H9 (cell line): ENCODE measurements at regions not wholly inside any gene's neighbourhood (a gene's known extent, or its start where the extent isn't known, plus 50 kb on each side); places are given as distances from the start of the nearest gene placed in this dataset.

Experiments
- DNase-seq: peaks from one replicate; pipeline ENCODE4 v3.0.0-alpha.2; 2017
- H2AFZ ChIP-seq: one replicate; pipeline ENCODE4 v1.6.1; 2013; ENCODE audit warnings: mild to moderate bottlenecking, low read length, control low read depth, moderate library complexity
- H2AK5ac ChIP-seq: 2 replicates; pipeline ENCODE4 v1.6.1; 2013; ENCODE audit warnings: low read length, control low read depth, mixed read lengths; ENCODE audit not compliant: insufficient read length
- H2BK120ac ChIP-seq: one replicate; pipeline ENCODE4 v1.6.1; 2013; ENCODE audit warnings: low read depth, mild to moderate bottlenecking, low read length, control low read depth, inconsistent platforms; ENCODE audit not compliant: poor library complexity, severe bottlenecking
- H2BK12ac ChIP-seq: 2 replicates; pipeline ENCODE4 v1.6.1; 2013; ENCODE audit warnings: low read length, control low read depth, mixed read lengths, low read depth; ENCODE audit not compliant: insufficient read length
- H2BK15ac ChIP-seq: 2 replicates; pipeline ENCODE4 v1.6.1; 2013; ENCODE audit warnings: low read depth, low read length, control low read depth
- H2BK20ac ChIP-seq: one replicate; pipeline ENCODE4 v1.6.1; 2013; ENCODE audit warnings: low read depth, mild to moderate bottlenecking, low read length, control low read depth, inconsistent platforms; ENCODE audit not compliant: poor library complexity, severe bottlenecking
- H2BK5ac ChIP-seq: 2 replicates; pipeline ENCODE4 v1.6.1; 2013; ENCODE audit warnings: low read length, control low read depth, mixed read lengths; ENCODE audit not compliant: insufficient read length
- H3K14ac ChIP-seq: 2 replicates; pipeline ENCODE4 v1.6.1; 2013; ENCODE audit warnings: low read length, control low read depth; ENCODE audit not compliant: insufficient read depth
- H3K18ac ChIP-seq: 2 replicates; pipeline ENCODE4 v1.6.1; 2013; ENCODE audit warnings: low read depth, mild to moderate bottlenecking, mixed read lengths, low read length, control low read depth; ENCODE audit not compliant: insufficient read length
- H3K23ac ChIP-seq: 2 replicates; pipeline ENCODE4 v1.6.1; 2013; ENCODE audit warnings: low read length, control low read depth, mixed read lengths, low read depth; ENCODE audit not compliant: insufficient read length
- H3K23me2 ChIP-seq: 2 replicates; pipeline ENCODE4 v1.6.1; 2013; ENCODE audit warnings: low read depth, mild to moderate bottlenecking, mixed read lengths, low read length, control low read depth; ENCODE audit not compliant: insufficient read length, poor library complexity, severe bottlenecking
- H3K27ac ChIP-seq: 2 replicates; pipeline ENCODE4 v1.5.1; 2013; ENCODE audit warnings: low read length, control low read depth, mixed read lengths, low read depth; ENCODE audit not compliant: insufficient read length
- H3K27me3 ChIP-seq: 2 replicates; pipeline ENCODE4 v1.6.1; 2013; ENCODE audit warnings: low read length, control low read depth, inconsistent platforms; ENCODE audit not compliant: insufficient read depth
- H3K4ac ChIP-seq: 2 replicates; pipeline ENCODE4 v1.6.1; 2013; ENCODE audit warnings: low read depth, mild to moderate bottlenecking, control low read depth, inconsistent platforms, low read length, moderate library complexity
- H3K4me1 ChIP-seq: 2 replicates; pipeline ENCODE4 v1.6.1; 2013; ENCODE audit warnings: low read length, control low read depth, inconsistent platforms; ENCODE audit not compliant: insufficient read depth
- H3K4me2 ChIP-seq: 2 replicates; pipeline ENCODE4 v1.6.1; 2013; ENCODE audit warnings: low read length, control low read depth, mixed read lengths; ENCODE audit not compliant: insufficient read length, insufficient read depth
- H3K56ac ChIP-seq: 2 replicates; pipeline ENCODE4 v1.6.1; 2013; ENCODE audit warnings: low read depth, mild to moderate bottlenecking, mixed read lengths, low read length, control low read depth; ENCODE audit not compliant: insufficient read length
- H3K79me1 ChIP-seq: 2 replicates; pipeline ENCODE4 v1.6.1; 2013; ENCODE audit warnings: low read depth, mild to moderate bottlenecking, moderate library complexity, low read length, control low read depth, inconsistent platforms; ENCODE audit not compliant: insufficient read depth, poor library complexity, severe bottlenecking
- H3K79me2 ChIP-seq: 2 replicates; pipeline ENCODE4 v1.6.1; 2013; ENCODE audit warnings: low read length, control low read depth, inconsistent platforms; ENCODE audit not compliant: insufficient read depth
- H3K9ac ChIP-seq: 2 replicates; pipeline ENCODE4 v1.6.1; 2013; ENCODE audit warnings: low read length, control low read depth, mixed read lengths; ENCODE audit not compliant: insufficient read length; ENCODE audit errors: extremely low read depth
- H3K9me3 ChIP-seq: one replicate; pipeline ENCODE4 v1.6.1; 2013; ENCODE audit warnings: low read depth, low read length, inconsistent platforms; ENCODE audit not compliant: control insufficient read depth
- H3T11ph ChIP-seq: one replicate; pipeline ENCODE4 v1.6.1; 2013; ENCODE audit warnings: mild to moderate bottlenecking, low read length, control low read depth, inconsistent platforms
- H4K20me1 ChIP-seq: one replicate; pipeline ENCODE4 v1.6.1; 2013; ENCODE audit not compliant: control insufficient read depth, insufficient read length, insufficient read depth
- H4K5ac ChIP-seq: 2 replicates; pipeline ENCODE4 v1.6.1; 2013; ENCODE audit warnings: low read depth, mild to moderate bottlenecking, mixed read lengths, low read length, control low read depth; ENCODE audit not compliant: insufficient read length
- H4K8ac ChIP-seq: replicated peaks from 2 replicates; pipeline ENCODE4 v1.6.1; 2013; ENCODE audit warnings: low read length, control low read depth, mixed read lengths, low read depth; ENCODE audit not compliant: insufficient read length
- H4K91ac ChIP-seq: 2 replicates; pipeline ENCODE4 v1.6.1; 2013; ENCODE audit warnings: low read depth, mild to moderate bottlenecking, moderate library complexity, mixed read lengths, low read length, control low read depth; ENCODE audit not compliant: insufficient read length
- H3K27ac Mint-ChIP-seq, 3 experiments: 2 replicates in 2 of 3; 3 replicates in 1 of 3; pipeline ENCODE4 v1.8.0; 2020 to 2021; ENCODE audit warnings: mixed read lengths in 3 of 3, mild to moderate bottlenecking in 1 of 3, moderate library complexity in 1 of 3
- H3K27me3 Mint-ChIP-seq: 2 replicates; pipeline ENCODE4 v1.8.0; 2021; ENCODE audit warnings: low read depth, mild to moderate bottlenecking, moderate library complexity, mixed read lengths
- H3K36me3 Mint-ChIP-seq, 3 experiments: 2 replicates in 2 of 3; 3 replicates in 1 of 3; pipeline ENCODE4 v1.8.0; 2020 to 2021; ENCODE audit warnings: low read depth in 3 of 3, mixed read lengths in 3 of 3; ENCODE audit not compliant: insufficient read depth in 1 of 3
- H3K4me1 Mint-ChIP-seq, 2 experiments: 2 replicates each; pipeline ENCODE4 v1.8.0; 2020; ENCODE audit warnings: mixed read lengths in 2 of 2
- H3K4me3 Mint-ChIP-seq, 2 experiments: 2 replicates in 1 of 2; 3 replicates in 1 of 2; pipeline ENCODE4 v1.8.0; 2020 to 2021; ENCODE audit warnings: mild to moderate bottlenecking in 2 of 2, mixed read lengths in 2 of 2, moderate library complexity in 1 of 2
- H3K9me3 Mint-ChIP-seq, 2 experiments: 2 replicates in 1 of 2; 3 replicates in 1 of 2; pipeline ENCODE4 v1.8.0; 2020; ENCODE audit warnings: mild to moderate bottlenecking in 2 of 2, mixed read lengths in 2 of 2, moderate library complexity in 1 of 2
- WGBS: extraction: QIAGEN DNeasy Blood & Tissue Kit; methylation state at CpG from one replicate; pipeline ENCODE4 v1.1.7; 2013; ENCODE audit warnings: missing lambda C conversion rate, low lambda C conversion rate, mixed read lengths; ENCODE audit not compliant: insufficient read length; ENCODE audit errors: extremely low coverage; 5-methylcytosine and 5-hydroxymethylcytosine counted together
- TF ChIP-seq, protein P1 (sequence below): fragments of 200-600 bp; sonication (generic); conservative IDR thresholded peaks from 3 replicates; pipeline ENCODE4 v1.8.0; 2021; ENCODE audit warnings: antibody characterized with exemption, mild to moderate bottlenecking

DNA sequence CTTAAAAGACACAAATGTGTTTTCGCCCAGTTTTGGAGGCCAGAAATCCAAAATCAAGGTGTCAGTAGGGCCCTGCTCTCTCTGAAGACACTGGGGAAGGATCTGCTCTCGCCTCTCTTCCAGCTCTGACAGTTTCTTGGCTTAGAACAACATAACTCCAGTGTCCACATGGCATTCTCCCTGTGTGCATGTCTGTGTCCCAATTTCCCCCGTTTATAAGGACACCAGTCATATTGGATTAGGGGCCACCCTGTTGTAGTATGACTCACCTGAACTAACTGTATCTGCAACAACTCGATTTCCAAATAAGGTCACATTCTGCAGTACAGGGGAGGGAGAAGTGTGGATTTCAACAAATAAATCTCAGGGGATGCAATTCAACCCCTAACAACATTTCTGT, 263.2 kb downstream of the SS18 start:
- Mint-ChIP-seq H3K27ac (no peak overlapping the region), H3K36me3 (no peaks in the 10 kb centered on the region), H3K4me3 (no peak overlapping the region), H3K9me3 (no peaks in the 10 kb centered on the region), H3K27me3 (no peaks in the 10 kb centered on the region), H3K4me1 (peaks cover 3% of the 10 kb centered on the region in 2 experiments; a peak in 2 of 4 replicates)
- H4K5ac ChIP-seq, result no peak overlapping the region
- H2AK5ac ChIP-seq, result no peak overlapping the region
- no peaks in the 10 kb centered on the region for H3K79me1 ChIP-seq
- H2BK20ac ChIP-seq, result no peak overlapping the region
- H3K9me3 ChIP-seq, result no peaks in the 10 kb centered on the region
- H3K27ac ChIP-seq, result no peak overlapping the region
- no peak overlapping the region for H4K8ac ChIP-seq
- no peaks in the 10 kb centered on the region for H3K4me1 ChIP-seq
- no peaks in the 10 kb centered on the region for H3K79me2 ChIP-seq
- H3K23ac ChIP-seq, result no peak overlapping the region
- H3K18ac ChIP-seq, result no peak overlapping the region
- no peaks in the 10 kb centered on the region for H4K20me1 ChIP-seq
- no peak overlapping the region for H2BK12ac ChIP-seq
- DNase-seq, result no peak
- H3K4me2 ChIP-seq, result no peak overlapping the region
- H3K14ac ChIP-seq, result no peak overlapping the region
- no peaks in the 10 kb centered on the region for H3K23me2 ChIP-seq
- H2BK5ac ChIP-seq, result no peak overlapping the region
- no peak overlapping the region for H2BK120ac ChIP-seq
- no peak overlapping the region for H3K56ac ChIP-seq
- no peak overlapping the region for H3T11ph ChIP-seq
- TF ChIP-seq, protein P1, sequence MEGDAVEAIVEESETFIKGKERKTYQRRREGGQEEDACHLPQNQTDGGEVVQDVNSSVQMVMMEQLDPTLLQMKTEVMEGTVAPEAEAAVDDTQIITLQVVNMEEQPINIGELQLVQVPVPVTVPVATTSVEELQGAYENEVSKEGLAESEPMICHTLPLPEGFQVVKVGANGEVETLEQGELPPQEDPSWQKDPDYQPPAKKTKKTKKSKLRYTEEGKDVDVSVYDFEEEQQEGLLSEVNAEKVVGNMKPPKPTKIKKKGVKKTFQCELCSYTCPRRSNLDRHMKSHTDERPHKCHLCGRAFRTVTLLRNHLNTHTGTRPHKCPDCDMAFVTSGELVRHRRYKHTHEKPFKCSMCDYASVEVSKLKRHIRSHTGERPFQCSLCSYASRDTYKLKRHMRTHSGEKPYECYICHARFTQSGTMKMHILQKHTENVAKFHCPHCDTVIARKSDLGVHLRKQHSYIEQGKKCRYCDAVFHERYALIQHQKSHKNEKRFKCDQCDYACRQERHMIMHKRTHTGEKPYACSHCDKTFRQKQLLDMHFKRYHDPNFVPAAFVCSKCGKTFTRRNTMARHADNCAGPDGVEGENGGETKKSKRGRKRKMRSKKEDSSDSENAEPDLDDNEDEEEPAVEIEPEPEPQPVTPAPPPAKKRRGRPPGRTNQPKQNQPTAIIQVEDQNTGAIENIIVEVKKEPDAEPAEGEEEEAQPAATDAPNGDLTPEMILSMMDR, result no peak
- H3K4ac ChIP-seq, result no peak overlapping the region
- H2AFZ ChIP-seq, result no peak overlapping the region
- H3K27me3 ChIP-seq, result no peaks in the 10 kb centered on the region
- no peak overlapping the region for H4K91ac ChIP-seq
- WGBS, result no CpG with 5 or more reads among the region's 4 CpGs
- H2BK15ac ChIP-seq, result no peak overlapping the region
- no peak overlapping the region for H3K9ac ChIP-seq
